ENCODE measurements at regions not wholly inside any gene's neighbourhood (a gene's known extent, or its start where the extent isn't known, plus 50 kb on each side); places are given as distances from the start of the nearest gene placed in this dataset.

GRCh38 chr3:182644013-182644412, 149.3 kb upstream of the ATP11B start:
- TF ChIP-seq EZH2 (IDR thresholded peaks at IDR 0.05; ENCODE audit: borderline replicate concordance, low read depth, low read length, poor library complexity, severe bottlenecking): no peak
- TF ChIP-seq CTCF (conservative IDR thresholded peaks at IDR 0.05; ENCODE audit: low read depth, low read length): no peak
